RPMI8226 (cell line): ENCODE measurements at regions not wholly inside any gene's neighbourhood (a gene's known extent, or its start where the extent isn't known, plus 50 kb on each side); places are given as distances from the start of the nearest gene placed in this dataset.

ENCODE experiments used
- DNase-seq: peaks from one replicate; pipeline ENCODE4 v3.0.0-alpha.2; 2015

DNA sequence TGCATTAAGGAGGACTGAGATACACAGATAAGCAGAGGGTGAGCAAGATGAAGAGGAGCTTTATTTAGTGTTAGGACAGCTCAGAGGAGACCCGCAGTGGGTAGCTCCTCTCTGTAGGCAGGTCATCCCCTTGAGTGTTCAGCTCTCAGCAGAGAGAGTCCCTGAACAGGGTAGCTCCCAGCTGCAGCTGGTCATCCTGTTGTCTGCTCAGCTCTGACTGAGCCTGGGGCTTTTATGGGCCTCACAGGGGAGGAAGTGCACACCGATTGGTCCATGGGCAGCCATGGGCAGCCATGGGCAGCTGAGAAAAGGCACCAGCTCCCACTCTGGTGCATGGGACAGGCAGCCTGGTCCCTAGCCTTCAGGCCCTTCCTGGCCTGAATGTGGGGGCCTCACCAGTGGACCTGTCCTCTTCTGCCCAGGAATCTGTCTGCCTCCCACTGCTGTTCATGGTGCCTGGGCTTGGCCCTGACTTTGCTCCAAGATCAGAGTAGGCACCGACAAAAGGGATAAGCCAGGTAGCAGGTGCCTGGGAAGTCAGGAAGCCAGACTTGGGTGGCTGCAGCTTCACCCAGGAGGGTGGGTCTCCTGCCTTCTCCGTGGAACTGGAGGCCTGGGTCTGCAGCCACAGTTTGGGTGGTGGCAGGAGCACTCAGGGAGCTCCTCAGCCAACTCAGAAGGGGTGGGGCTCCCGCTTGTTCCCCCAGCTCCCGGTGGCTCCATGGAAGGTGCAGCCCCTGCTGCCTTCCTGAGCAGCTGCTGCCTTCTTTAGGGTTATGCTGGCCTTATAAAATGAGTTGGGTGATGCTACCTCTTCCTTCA lies 54.7 kb downstream of the MYEOV start:
- DNase-seq: no peak

DNA sequence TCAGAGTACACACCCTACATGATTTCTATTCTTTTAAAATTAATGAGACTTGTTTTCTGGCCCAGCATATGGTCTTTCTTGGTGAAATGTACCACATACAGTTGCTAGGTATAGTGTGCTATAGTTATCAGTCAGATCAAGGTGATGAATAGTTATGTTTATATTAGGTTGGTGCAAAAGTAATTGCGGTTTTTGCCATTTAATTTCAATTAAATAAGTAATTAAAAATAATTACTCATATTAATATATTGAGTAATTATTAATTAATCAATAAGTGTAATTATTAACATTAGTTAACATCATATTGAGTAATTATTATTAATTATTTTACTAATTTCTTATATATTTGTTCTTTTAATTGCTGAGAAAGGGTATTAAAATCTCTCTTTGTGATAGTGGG lies 56.1 kb downstream of the MYEOV start:
- DNase-seq: no peak

DNA sequence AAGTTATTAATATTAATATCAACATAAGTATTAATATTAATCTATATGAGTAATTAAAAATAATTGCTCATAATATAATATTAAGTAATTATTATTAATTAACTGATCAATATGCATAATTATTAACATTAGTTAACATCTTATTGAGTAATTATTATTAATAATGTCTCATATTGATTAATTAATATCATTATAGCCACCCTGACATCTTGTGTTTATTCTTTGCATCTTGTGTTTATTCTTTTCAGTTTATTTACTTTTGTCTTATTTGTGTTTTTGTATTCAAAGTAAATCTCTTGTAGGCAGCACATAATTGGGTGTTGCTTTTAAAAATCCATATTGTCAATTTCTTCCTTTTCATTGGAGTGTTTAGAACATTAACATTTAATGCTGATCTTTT lies 56.6 kb downstream of the MYEOV start:
- no peak for DNase-seq

DNA sequence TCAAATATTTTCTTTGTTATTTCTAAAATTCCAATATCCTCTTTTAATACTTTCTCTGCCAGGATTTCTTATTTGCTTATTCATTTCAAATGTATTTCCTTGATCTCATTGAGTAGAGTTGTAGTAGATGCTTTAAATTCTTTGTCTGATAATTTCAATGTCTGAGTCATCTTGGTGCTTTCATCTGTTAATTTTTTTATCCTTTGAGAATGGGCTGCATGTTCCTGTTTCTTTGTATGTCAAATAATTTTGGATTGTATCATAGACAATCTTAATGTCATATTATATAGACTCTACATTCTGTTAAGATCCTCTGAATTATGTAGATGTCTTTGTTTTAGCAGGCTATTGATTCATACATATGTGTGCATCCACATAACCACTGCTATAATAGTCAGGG lies 57.5 kb downstream of the MYEOV start:
- DNase-seq: no peak

GRCh38 chr11:69352166-69352565 lies 58.2 kb downstream of the MYEOV start:
- no peak for DNase-seq

DNA sequence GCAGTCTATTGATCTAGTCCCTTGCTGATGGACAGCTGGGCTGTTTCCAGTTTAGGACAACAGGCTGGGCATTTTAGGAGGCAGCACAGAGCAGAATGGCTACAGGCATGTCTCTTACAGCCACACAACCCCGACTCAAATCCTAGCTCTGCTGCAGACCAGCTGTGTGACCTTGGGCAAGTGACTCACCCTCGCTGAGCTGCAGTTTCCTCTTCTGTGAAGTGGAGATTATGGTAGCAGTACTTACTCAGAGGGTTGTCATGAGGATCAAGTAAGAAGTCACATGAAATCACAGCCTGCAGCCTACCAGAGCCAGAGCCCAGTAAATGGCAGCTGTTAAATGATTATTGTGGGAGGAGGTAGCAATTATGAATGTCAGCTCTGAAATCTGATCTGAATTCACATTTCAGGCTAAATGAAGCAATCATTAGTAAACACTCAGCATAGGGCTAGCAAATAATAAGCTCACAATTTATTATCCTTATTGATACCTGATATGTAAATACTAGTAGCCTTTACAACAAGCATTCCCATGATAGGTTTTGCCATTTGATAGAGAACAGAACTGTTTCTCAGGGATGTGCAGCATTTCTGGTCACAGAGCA lies 58.9 kb downstream of the MYEOV start:
- no peak for DNase-seq

- DNase-seq: no peak
These were observed 60.0 kb downstream of the MYEOV start for GRCh38 chr11:69353696-69354544.

- no peak for DNase-seq
These were observed 60.6 kb downstream of the MYEOV start for GRCh38 chr11:69354545-69354897.

DNA sequence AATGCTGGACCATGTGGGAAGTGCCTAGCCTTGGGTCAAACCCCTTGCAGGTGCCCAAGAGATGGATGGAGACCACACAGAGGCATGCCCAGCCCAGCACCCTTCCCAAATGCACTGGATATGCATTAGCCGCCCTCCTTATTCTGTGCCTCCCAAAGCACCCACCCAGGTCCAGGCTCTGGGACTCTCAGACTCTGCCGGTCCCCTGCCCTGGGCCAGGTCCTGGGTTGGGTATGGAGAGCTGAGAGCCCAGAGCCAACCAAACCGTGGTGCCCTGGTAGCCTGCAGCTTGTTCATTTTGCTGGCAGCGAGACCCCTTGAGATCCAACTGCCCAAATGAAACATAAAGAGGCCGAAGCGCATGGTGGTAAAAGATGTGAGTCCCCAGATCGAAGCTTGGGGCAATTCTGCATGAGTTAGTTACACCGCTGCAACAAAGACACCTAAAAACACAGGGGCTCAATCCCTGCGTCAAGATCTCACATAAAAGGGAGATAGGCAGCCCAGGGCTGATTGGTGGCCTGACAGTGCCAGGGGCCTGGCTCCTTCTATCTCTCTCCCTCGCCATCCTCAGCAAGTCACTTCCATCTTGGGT lies 61.5 kb downstream of the MYEOV start:
- no peak for DNase-seq

DNA sequence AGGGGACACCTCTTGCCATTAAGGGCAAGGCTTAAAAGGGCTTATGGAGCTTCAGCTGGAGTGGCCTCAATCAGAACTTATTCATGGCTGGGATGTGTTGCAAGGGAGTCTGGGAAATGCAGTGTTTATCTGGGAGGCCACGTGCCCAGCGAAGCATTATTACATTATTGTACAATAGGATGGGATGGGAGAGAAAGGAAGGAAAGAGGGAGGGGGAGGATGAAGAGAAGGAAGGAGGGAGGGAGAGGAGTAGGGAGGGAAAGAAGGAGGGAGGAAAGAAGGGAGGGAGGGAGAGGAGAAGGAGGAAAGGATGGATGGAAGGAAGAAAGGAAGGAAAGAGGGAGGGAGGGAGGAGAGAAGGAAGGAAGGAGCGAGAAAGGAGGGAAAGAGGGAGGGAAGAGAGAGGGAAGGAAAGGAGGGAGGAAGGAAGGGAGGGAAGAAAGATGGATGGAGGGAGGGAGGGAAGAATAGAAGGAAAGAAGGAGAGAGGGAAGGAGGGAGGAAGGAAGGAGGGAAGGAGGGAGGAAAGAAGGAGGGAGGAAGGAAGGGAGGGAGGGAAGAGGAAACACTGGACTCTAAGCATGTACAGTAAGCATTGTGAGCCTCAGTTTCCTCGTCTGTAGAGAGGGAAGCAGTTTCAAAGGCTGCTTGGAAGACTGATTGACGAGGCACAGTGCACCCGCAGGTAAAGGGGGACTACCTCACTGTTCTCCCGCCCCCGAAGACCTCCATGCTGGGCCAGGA lies 62.2 kb downstream of the MYEOV start:
- DNase-seq: no peak

DNA sequence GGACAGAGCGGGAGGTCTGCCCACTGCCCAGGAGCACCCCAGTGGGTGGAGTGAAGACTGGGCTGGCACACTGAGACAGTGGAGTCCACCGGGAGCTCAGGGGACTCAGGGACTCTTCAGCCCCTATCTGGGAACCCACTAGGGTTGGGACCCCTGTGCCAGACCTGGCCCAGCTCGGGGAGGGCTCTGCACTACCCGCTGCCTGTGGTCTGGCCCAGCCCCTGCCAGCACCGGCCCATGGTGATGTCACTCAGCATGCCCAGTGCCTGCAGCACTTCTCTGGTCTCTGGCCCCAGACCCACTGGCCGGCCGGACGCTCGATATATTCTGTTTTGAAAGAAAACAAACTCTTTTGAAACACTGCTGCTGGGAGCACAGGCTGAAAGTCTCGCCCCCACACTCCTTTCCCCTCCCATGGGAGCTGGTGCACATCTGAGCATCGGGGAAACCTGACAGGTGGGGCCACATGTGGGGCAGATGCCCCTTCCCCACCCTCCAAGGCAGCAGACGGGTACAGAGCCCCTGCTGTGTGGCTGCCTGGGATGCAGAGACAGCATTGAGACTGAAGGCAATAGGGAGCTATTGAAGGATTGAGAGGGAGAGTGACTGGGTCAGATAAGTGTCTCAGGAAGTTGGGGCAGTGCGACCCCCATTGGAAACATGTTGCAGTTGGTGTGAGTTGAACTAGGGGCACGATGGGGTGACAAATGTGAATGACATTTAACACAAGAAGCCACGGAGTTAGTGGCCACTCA lies 62.9 kb downstream of the MYEOV start:
- DNase-seq: no peak

- DNase-seq: no peak
These were observed 63.8 kb downstream of the MYEOV start for GRCh38 chr11:69357458-69358397.

DNA sequence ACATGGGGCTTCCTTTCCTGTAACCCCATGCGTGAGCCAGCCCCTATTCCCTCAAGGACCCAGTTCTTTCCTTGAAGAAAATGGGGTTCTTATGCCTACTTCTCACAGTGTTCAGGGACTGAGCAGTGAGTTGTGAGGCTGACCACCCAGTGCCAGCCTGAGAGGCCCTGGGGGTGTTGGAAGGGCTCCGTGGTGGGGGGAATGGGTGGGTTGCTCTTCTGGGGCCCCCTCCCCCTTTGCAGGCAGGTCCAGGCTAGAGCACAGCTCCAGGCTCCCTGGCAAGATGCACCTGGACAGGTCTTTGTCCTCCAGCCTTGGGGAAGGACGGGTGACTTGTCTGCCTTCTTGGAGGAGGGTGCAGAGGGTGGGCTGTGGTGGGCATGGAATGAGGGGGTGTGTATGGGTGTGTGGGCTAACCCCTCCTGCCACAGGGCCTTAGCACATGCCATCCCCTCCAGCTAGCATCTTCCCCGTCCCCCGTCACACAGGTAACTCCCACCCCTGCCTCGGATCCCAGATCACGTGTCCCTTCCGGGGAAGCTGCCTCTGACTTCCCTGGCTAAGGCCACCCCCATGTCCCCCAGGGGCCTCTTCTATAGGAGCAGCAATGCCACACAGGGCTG lies 64.6 kb downstream of the MYEOV start:
- no peak for DNase-seq

- DNase-seq: no peak
These were observed 66.0 kb downstream of the MYEOV start for GRCh38 chr11:69359735-69360480.

DNA sequence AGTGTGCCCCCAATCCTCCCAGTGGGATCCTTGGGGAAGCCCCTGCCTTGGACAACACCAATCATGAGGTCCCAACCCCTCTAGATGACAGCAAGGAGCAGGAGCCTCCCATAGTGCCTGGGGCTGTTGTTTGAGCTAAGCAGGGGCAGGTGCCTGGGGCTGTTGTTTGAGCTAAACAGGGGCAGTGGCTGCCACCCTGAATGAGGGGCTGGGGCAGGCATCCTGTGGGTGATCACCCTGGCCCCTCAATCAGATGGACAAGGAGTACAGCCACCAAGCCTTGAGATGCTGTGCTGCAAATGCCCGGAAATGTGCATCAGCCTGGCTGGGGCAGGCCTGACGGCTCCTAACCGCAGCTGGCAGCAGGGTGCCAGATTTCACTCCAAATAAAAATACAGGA lies 66.7 kb downstream of the MYEOV start:
- DNase-seq: no peak

DNA sequence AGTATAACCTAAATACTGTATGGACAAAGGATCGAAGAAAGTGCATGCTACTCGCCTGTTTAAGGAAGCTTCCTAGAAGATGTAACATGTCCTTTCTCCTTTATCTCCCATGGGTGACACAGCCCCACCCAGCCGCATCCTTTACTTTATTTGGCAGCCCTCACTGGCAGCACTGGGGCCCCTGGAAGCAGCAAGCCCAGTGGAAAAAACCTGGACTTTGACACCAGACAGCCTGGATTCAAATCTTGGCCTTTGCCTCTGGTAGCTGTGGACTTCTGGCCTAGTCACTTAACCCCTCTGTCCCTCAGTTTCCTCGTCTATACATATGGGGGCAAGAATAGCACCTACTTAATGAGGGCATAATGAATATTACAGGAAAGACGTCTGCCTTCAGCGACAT lies 67.1 kb downstream of the MYEOV start:
- no peak for DNase-seq

DNA sequence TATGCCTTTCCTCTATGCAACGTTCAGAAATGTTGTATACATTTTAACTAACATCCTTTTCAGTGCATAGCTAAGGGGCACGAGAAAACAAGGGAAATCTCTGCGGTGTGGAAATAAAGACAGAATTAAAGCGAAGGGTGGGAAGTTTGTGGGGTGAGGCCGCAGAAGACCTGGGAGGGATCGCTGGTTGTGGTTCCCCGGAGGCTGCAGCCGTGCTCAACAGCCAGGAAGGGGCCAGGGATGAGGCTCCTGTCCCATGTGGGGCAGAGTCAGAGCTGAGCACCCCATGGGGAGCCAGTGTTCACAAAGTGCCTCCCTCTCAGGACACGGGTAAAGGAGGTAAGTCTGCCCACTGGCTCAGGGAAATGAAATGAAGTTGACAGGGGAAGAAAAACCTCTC lies 67.5 kb downstream of the MYEOV start:
- DNase-seq: no peak

DNA sequence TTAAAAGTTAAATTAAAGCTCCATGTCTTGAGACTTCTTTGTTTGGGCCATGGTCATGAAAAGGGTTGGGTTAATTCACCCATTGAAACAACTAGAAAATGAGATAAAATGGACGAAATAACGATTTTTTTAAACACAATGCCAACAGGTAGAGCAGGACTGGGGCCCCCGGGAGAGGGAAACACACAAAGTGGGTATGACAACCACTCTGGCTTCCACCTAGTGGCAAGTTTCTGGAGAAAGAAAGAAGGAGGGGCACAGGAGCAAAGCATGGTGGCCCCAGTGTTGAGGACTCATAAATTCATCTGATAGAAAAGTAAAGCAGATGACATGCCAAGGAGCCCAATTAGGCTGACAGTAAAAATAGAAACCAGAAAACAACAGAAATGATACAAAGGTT lies 68.4 kb downstream of the MYEOV start:
- DNase-seq: no peak

- no peak for DNase-seq
These were observed 71.0 kb downstream of the MYEOV start for GRCh38 chr11:69364921-69365320.

DNA sequence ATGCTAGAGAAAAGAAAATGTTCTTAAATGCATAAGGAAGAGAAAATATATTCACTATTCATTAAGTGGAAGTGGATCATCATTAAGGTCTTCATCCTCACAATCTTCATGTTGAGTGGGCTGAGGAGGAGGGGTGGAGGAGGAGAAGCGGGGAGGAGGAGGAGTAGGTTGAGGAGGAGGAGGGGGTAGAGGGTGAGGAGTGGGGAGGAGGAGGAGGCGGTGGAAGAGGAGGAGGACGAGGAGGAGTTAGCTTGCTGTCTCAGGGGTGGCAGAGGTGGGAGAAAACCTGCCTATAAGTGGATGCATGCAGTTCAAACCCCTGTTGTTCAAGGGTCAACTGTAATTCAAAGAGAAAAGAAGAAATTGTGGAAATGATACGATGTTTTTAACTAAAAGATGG lies 71.6 kb downstream of the MYEOV start:
- DNase-seq: no peak
